GM21529 (cell line): ENCODE measurements at regions not wholly inside any gene's neighbourhood (a gene's known extent, or its start where the extent isn't known, plus 50 kb on each side); places are given as distances from the start of the nearest gene placed in this dataset.

Experiments used
- ATAC-seq: cut with Tn5 transposase; IDR thresholded peaks from one replicate; pipeline ENCODE4 v1.9.1; 2021; ENCODE audit not compliant: unreplicated experiment

DNA sequence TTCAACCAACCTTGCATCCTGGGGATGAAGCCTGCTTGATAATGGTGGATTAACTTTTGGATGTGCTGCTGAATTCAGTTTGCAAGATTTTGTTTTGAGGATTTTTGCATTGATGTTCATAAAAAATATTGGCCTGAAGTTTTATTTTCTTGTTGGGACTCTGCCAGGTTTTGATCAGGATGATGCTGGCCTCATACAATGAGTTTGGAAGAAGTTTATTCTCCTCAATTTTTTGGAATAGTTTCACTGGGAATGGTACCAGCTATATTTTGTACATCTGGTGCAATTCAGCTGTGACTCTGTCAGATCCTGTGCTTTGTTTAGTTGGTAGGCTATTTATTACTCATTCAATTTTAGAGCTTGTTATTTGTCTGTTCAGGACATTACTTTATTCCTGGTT is 340.3 kb upstream of the TRAM1L1 start:
- no peak for ATAC-seq

DNA sequence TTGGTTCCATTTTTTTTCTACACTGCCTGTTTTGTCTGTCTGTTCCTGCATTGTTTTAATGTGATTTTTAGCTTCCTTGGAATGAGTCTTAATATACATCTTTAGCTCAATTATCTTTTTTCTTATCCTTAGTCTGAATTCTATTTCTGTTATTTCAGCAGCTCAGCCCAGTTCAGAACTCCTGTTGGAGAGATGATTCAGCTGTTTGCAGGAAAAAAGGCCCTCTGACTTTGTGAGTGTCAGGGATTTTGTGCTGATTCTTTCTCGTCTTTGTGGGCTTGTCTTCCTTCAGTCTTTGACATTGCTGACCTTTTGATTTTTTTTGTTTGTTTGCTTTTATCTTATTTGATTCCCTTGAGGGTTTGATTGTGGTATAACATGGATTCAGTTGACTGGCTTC is 343.2 kb upstream of the TRAM1L1 start:
- ATAC-seq = no peak

GRCh38 chr4:117429061-117429460 is 343.7 kb upstream of the TRAM1L1 start:
- ATAC-seq = no peak

DNA sequence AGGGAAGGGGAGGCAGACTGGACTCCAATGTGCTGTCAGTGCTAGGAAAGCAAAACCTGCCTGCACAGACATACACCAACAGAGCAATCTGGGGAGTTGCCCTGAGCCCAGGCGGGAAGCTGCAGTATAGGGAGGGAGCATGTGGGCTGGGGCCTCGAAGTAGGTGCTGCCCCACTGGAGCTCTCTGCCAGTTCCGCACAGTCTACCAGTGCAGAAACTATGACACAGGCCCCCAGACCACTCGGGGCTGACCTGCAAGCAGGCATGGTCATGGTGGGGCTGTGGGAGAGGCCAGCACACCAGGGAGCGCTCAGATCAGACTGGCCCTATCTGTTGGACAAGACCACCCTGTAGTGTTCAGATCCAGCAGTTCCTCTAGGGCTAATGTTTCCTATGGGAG is 344.1 kb upstream of the TRAM1L1 start:
- no peak for ATAC-seq

DNA sequence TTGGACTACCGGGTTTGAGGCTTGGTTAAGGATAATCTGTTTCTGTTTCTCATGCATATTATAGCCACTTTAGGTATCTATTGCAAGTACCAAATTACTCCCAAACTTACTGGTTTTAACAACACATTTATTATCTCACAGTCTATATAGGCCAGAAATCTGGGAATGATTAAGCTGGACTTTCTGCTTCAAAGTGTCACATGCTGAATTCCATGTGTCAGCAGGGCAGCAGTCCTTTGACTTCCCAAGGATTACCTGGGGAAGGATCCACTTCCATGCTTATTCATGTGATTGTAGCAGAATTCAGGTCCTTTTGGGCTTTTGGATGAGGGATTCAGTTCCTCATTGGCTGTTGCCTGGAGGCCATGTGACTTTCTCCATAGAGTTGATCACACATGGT is 349.0 kb upstream of the TRAM1L1 start:
- no peak for ATAC-seq

- ATAC-seq = no peak
Observed at GRCh38 chr4:117447925-117448324, 362.5 kb upstream of the TRAM1L1 start.

GRCh38 chr4:117455088-117455487 is 369.7 kb upstream of the TRAM1L1 start:
- no peak for ATAC-seq

GRCh38 chr4:117466388-117466787 is 381.0 kb upstream of the TRAM1L1 start:
- ATAC-seq = no peak

GRCh38 chr4:117467404-117467803 is 382.0 kb upstream of the TRAM1L1 start:
- no peak for ATAC-seq

DNA sequence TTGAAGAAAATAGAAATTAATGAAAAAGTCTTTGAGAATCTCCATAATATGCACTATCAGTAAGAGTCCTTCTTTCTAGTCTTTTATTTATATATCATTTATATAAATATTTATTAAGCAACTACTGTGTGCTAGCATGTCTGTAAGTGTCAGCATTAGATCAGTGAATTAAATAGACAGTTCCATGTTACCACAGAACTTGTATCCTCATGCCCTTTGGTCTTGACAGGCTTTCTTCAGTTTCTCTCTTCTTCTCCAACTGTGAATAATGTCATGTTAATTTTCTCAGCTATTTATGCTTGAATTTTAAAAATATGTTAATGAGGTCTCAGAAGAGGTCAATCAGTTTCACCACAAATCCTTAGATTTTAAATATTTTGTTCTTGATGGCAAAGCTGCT is 389.6 kb upstream of the TRAM1L1 start:
- ATAC-seq = no peak

- no peak for ATAC-seq
Observed at GRCh38 chr4:117477925-117478324, 392.5 kb upstream of the TRAM1L1 start.

DNA sequence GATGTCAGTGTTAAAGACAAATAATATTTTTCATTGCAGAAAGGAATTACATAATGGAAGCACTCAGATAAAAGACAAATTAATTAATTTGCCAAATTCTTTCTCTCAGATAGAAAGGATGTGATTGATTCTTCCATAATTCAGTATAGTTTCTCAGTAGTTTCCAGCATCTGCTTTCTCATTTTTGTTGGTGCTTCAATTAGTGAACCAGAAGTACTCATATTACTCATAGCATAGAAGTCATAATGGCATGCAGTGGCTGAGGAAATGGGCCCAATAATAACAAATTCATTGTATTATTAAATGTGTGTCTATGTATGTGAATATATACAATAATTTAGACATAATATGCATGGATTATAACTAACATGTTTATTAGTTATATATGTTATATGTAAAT is 393.3 kb upstream of the TRAM1L1 start:
- no peak for ATAC-seq

- no peak for ATAC-seq
Observed at GRCh38 chr4:117479673-117480072, 394.3 kb upstream of the TRAM1L1 start.

DNA sequence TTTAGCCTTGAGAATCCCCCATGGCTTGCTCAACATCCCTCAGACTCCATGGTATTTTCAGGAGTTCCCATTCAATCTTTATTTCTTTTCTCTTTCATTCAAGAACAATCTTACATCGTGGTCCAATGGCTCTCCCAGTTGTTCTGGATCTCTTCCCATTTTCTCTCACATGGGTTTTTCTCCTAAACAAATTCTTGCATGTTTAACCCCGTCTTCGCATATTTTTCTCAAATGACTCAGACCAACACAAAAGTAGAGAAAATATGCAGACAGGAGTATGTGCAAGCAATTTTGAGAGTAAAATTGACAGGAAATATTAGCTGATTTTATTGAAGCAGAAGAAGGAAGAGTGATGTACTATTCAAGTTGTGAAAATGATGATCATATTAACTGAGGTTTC is 396.4 kb upstream of the TRAM1L1 start:
- no peak for ATAC-seq

DNA sequence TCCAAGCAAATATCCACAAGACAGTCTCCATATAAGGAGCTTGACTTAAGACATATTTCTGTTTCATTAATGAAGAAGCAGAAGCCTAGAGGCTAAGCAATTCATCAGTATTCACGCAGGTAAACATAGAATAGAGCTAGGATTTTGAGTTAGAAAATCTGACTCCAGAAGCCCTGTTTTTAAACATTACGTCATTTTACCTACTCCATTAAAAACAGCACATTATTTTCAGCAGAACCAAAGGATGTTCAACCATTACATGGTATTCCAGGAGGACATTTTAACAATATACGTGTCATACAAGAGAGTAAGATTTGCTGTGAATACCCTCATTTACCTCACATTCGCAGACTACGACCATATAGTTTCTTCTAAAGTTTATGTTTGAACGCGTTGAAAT is 403.3 kb upstream of the TRAM1L1 start:
- ATAC-seq = no peak

DNA sequence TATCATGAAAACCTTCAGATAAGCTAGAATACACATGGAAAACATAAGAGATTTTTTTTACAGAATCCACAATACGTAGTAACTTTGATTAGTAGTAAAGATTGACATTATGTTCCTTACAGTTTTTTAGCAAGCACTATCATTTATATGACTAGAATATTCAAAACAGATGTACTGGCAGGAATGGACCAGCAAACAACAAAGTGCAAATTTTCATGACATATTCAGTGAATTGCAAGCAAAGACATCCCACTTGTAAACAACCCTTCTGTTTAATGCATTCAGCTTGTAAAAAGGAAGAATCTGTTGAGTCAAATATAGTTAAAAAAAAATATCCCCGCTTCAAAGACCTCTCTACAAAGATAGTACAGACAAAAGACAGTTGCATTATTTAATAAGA is 403.7 kb upstream of the TRAM1L1 start:
- no peak for ATAC-seq

DNA sequence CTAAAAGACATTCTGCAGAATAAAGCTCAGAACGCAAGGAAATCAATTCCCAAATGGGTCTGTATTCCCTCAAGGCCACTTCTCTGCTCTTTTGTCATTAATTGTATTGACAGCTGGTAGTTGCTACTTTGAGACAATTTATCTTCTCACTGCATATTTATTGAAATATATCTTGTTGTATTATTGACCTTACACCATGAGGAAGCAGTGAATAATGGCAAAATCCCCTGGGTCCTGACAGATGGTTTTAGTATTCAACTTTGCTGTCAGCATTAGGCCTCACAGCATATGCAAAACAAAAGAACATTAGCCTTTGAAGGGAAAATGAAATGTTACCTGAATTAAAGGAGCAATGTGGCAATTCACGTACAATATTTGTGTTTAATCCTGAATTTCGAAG is 406.1 kb upstream of the TRAM1L1 start:
- ATAC-seq = no peak

DNA sequence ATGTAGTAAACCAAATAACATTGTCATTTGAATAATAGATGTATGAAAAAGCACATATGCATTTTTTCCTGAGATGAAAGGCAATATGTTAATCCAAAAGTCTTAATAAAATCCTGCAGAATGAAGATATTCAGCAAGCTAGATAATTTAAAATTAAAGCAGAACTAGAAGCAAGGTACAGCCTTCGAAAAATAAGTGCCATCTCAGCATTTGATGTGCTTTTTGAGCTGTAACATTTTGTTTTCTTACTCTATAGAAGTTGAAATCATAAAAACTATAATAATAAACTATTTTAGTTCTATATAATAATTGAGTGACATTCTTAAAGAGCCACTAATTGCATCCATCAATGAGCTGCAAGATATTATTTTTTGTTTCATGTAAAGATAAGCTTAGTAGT is 410.4 kb upstream of the TRAM1L1 start:
- no peak for ATAC-seq

DNA sequence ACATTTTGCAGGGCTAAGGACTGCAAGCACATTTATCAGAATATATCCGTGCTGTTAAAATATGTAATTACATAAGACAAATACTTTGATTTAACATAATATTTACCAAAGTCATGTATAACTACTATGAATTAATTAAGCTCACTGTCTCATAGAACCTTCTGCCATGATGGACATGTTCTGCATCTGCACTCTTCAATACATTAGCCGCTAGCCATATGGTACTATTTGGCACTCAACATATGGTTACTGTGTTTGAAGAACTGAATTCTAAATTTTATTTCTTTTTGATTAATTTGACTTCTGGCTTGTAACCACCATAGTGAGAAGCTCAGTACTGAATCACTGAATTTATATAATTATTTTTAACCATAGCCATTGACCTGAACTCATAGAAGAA is 427.0 kb upstream of the TRAM1L1 start:
- no peak for ATAC-seq

- no peak for ATAC-seq
Observed at GRCh38 chr4:117514391-117515175, 429.2 kb upstream of the TRAM1L1 start.

DNA sequence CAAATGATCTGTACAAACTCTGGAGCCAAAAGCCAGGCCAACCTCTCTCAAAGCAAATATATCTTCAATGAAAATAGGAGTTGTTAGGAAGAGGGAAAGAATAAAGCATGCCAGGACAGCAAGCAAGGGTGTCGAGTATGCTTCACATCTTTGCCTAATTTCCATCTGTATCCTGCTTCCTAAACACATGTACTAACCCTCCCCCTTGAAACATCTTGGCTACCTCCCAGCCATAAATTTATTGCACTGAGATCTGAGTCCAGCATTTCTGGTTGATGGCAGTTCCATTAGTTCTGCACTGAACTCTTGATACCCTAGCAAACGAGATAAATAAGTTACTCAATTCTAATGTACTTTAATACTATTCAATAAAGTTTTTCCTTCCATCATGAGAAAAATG is 430.5 kb upstream of the TRAM1L1 start:
- ATAC-seq = no peak

- no peak for ATAC-seq
Observed at GRCh38 chr4:117527601-117528000, 442.2 kb upstream of the TRAM1L1 start.

DNA sequence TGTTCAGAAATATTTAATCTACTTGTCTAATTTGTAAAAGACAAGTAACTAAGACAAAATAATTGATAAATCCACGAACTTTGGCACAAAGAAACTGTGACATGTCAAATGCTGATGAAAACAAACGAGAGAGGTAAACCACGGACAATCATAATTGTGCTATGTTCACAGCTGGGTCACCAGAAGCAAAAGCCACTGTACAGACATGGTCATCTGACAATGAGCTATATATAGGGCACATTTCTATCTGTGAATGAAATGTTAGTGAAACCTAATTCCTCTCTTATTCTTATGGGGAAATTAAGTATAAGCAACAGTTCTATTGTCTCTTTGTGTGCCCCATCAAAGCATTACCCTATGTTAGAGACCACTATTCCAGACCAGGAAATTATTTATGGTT is 444.0 kb upstream of the TRAM1L1 start:
- ATAC-seq = no peak
